ENCODE measurements at regions not wholly inside any gene's neighbourhood (a gene's known extent, or its start where the extent isn't known, plus 50 kb on each side); places are given as distances from the start of the nearest gene placed in this dataset.

DNA sequence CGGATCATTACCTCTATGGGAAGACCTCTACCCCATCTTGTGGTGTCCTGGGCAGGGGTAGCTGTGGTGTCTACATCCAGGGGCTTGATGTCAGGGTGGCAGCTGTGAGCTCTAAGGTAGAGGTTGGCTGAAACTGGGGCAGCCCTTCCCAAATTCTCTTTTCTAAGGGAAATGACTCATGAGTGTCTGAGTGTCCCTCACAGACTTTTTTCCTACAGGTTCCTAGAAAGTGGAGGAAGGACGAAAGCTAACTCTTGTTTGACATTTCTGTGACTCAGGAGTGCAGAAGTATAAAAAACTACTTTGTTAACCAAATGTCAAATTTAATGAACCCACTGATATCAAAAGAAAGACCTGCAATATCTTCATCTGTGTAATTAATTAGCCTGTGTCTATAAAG, 481.5 kb downstream of the PDCD6IP start:
- TF ChIP-seq CTCF (conservative IDR thresholded peaks at IDR 0.05; ENCODE audit: low read length): no peak
- H3K4me3 ChIP-seq (ENCODE audit: low read length): no peak overlapping the region
- no peak for DNase-seq (ENCODE audit: low read depth)

GRCh38 chr3:34283751-34284150, 485.3 kb downstream of the PDCD6IP start:
- no peak overlapping the region for H3K4me3 ChIP-seq (ENCODE audit: low read length)
- no peak for DNase-seq (ENCODE audit: low read depth)
- TF ChIP-seq CTCF (conservative IDR thresholded peaks at IDR 0.05; ENCODE audit: low read length): no peak

GRCh38 chr3:34284959-34285826, 486.8 kb downstream of the PDCD6IP start:
- DNase-seq (ENCODE audit: low read depth): no peak
- TF ChIP-seq CTCF (conservative IDR thresholded peaks at IDR 0.05; ENCODE audit: low read length): no peak
- H3K4me3 ChIP-seq (ENCODE audit: low read length): no peak overlapping the region

- TF ChIP-seq CTCF (conservative IDR thresholded peaks at IDR 0.05; ENCODE audit: low read length): no peak
- no peak for DNase-seq (ENCODE audit: low read depth)
- no peak overlapping the region for H3K4me3 ChIP-seq (ENCODE audit: low read length)
Measured at GRCh38 chr3:34285827-34286188, 487.4 kb downstream of the PDCD6IP start.

DNA sequence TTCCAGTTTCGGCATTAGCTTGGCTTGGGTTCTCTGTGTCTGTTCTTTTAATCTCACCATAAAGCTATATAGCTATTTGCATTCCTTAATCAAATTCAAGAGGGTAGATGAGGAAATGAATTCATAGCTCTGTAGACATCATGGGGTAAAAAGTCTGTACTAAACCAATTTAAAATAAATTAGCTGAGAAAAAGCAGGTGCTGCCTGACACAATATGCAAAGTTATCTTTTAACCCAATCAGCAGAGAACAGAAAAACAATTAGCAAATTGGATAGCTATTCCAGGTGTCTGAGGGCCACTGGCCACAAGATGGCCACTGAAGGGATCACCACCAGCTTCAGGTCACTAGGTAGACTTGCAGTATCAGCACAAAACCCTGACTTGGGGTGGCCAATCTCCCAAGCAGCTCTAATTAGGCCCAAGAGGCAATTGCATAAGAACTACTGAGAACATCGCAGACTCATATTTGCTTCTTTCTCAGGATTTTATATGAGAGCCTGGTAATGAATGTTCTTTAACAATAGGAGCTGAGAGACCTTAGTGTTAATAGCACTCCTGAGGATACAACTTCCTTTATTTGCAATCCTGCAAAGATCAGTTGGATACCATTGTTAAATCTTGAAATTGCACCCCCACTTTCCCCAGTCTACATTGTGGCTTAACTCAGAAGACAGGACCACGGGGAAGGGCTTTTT, 494.3 kb downstream of the PDCD6IP start:
- TF ChIP-seq CTCF (conservative IDR thresholded peaks at IDR 0.05; ENCODE audit: low read length): no peak
- no peak for DNase-seq (ENCODE audit: low read depth)

DNA sequence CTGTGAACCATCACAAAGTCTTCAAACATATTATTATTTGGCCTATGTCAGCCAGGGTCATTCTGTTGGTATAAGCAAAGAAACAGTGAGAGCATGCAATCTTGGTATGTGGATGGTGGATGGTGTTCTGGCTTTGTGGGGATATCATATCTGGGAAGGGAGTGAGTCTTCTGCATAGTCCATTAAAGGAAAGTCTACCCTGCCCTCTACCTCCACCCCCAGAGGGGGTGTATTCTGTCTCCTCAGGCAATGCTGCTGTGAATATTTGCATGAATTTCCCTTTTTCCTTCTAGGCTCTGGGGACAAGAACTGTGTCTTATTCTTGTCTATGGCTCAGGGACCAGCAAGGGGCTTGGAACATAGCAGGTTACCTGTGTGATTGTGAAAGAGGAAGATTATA, 495.8 kb downstream of the PDCD6IP start:
- no peak for TF ChIP-seq CTCF (conservative IDR thresholded peaks at IDR 0.05; ENCODE audit: low read length)
- H3K4me3 ChIP-seq (ENCODE audit: low read length): no peak overlapping the region
- no peak for DNase-seq (ENCODE audit: low read depth)

More for the DNA sequence above, 494.3 kb downstream of the PDCD6IP start:
- H3K4me3 ChIP-seq (ENCODE audit: low read length): no peak overlapping the region

DNA sequence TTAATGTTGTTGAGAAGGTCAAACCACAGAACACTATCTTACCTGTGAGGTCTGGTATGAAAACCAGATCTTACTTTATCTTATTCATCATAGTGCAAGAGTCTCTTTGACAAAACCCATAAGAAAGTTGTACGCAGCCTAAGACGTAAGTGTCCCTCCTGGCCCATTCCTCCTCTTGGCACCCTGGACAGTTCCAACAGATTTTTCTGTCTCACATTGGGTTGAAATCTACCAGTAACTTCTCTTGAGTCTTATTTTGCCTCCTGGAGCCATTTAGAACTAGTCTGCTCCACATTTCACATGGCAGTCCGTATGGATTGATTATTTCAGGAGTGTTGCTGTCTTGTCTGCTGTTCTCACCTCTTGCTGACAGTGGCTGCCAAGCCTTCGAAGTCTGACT, 498.4 kb downstream of the PDCD6IP start:
- no peak overlapping the region for H3K4me3 ChIP-seq (ENCODE audit: low read length)
- no peak for TF ChIP-seq CTCF (conservative IDR thresholded peaks at IDR 0.05; ENCODE audit: low read length)
- DNase-seq (ENCODE audit: low read depth): no peak

All from AG10803 (cell line).